ENCODE measurements at regions not wholly inside any gene's neighbourhood (a gene's known extent, or its start where the extent isn't known, plus 50 kb on each side); places are given as distances from the start of the nearest gene placed in this dataset.

- Histone ChIP-seq H4K20me1 (ENCODE audit: control insufficient read depth, extremely low read depth, insufficient read depth, low read length) (no peaks in the 10 kb centered on the region), H3K27me3 (ENCODE audit: control insufficient read depth, insufficient read depth, low read length) (no peaks in the 10 kb centered on the region), H3K27ac (ENCODE audit: insufficient read depth, low read length) (no peak overlapping the region), H3K4me2 (ENCODE audit: extremely low read depth, insufficient read depth, low read length) (no peak overlapping the region), H3K4me1 (ENCODE audit: control insufficient read depth, extremely low read depth, insufficient read depth, low read length) (no peaks in the 10 kb centered on the region), H3K4me3 (replicated peaks in 1 of 4; ENCODE audit: control extremely low read depth in 1 of 4, insufficient read depth in 1 of 4, low read depth in 3 of 4, low read length in 4 of 4) (no peak overlapping the region), H3K9ac (ENCODE audit: insufficient read depth, low read length) (no peak overlapping the region), H2AFZ (ENCODE audit: low read length) (no peak overlapping the region), H3K36me3 (ENCODE audit: control insufficient read depth, insufficient read depth, low read length) (no peaks in the 10 kb centered on the region), H3K79me2 (ENCODE audit: control insufficient read depth, insufficient read depth, low read length) (no peaks in the 10 kb centered on the region), H3K9me3 (ENCODE audit: control insufficient read depth, insufficient read depth, low read depth, low read length) (no peaks in the 10 kb centered on the region)
- DNase-seq (ENCODE audit: low read depth in 2 of 2), result peak; percentile 1 to 21
- TF ChIP-seq, protein P1, sequence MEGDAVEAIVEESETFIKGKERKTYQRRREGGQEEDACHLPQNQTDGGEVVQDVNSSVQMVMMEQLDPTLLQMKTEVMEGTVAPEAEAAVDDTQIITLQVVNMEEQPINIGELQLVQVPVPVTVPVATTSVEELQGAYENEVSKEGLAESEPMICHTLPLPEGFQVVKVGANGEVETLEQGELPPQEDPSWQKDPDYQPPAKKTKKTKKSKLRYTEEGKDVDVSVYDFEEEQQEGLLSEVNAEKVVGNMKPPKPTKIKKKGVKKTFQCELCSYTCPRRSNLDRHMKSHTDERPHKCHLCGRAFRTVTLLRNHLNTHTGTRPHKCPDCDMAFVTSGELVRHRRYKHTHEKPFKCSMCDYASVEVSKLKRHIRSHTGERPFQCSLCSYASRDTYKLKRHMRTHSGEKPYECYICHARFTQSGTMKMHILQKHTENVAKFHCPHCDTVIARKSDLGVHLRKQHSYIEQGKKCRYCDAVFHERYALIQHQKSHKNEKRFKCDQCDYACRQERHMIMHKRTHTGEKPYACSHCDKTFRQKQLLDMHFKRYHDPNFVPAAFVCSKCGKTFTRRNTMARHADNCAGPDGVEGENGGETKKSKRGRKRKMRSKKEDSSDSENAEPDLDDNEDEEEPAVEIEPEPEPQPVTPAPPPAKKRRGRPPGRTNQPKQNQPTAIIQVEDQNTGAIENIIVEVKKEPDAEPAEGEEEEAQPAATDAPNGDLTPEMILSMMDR (conservative IDR thresholded peaks at IDR 0.05 in 1 of 2, IDR thresholded peaks at IDR 0.05 in 1 of 2; ENCODE audit: low read depth in 1 of 2, low read length in 2 of 2), result no peak
- no peak for TF ChIP-seq EZH2 (IDR thresholded peaks at IDR 0.05; ENCODE audit: low read length, missing control alignments)
Measured at GRCh38 chr12:90322006-90322405, 613.4 kb upstream of the ATP2B1 start.

DNA sequence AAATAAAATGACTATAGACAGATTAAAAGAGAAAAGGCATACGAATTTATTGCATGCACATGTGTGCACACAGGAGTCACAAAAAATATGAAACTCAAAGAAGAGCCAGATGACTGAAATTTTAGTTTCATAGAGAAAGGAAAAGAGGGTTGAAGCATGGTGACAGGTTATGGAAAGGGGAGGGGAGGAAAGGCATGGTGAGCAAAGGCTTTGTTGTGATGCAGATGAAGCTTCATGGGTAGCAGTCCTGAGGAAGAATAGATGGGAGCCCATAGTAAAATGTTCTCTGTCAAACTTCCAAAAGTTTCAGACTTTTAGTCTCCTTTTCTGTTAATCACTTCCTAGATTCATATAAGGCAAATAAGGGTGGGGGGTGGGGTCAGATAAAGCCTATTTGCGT is 612.7 kb upstream of the ATP2B1 start:
- Histone ChIP-seq H3K4me1 (ENCODE audit: control insufficient read depth, extremely low read depth, insufficient read depth, low read length) (no peaks in the 10 kb centered on the region), H3K27ac (ENCODE audit: insufficient read depth, low read length) (no peak overlapping the region), H3K79me2 (ENCODE audit: control insufficient read depth, insufficient read depth, low read length) (no peaks in the 10 kb centered on the region), H3K9me3 (ENCODE audit: control insufficient read depth, insufficient read depth, low read depth, low read length) (no peaks in the 10 kb centered on the region), H3K4me2 (ENCODE audit: extremely low read depth, insufficient read depth, low read length) (no peak overlapping the region), H2AFZ (ENCODE audit: low read length) (no peak overlapping the region), H4K20me1 (ENCODE audit: control insufficient read depth, extremely low read depth, insufficient read depth, low read length) (no peaks in the 10 kb centered on the region), H3K36me3 (ENCODE audit: control insufficient read depth, insufficient read depth, low read length) (no peaks in the 10 kb centered on the region), H3K27me3 (ENCODE audit: control insufficient read depth, insufficient read depth, low read length) (no peaks in the 10 kb centered on the region), H3K4me3 (replicated peaks in 1 of 4; ENCODE audit: control extremely low read depth in 1 of 4, insufficient read depth in 1 of 4, low read depth in 3 of 4, low read length in 4 of 4) (no peak overlapping the region), H3K9ac (ENCODE audit: insufficient read depth, low read length) (no peak overlapping the region)
- no peak for TF ChIP-seq EZH2 (IDR thresholded peaks at IDR 0.05; ENCODE audit: low read length, missing control alignments)
- TF ChIP-seq, protein P1 (conservative IDR thresholded peaks at IDR 0.05 in 1 of 2, IDR thresholded peaks at IDR 0.05 in 1 of 2; ENCODE audit: low read depth in 1 of 2, low read length in 2 of 2), result no peak
- no peak for DNase-seq (ENCODE audit: low read depth in 2 of 2)

- Histone ChIP-seq H4K20me1 (ENCODE audit: control insufficient read depth, extremely low read depth, insufficient read depth, low read length) (no peaks in the 10 kb centered on the region), H3K27me3 (ENCODE audit: control insufficient read depth, insufficient read depth, low read length) (no peaks in the 10 kb centered on the region), H2AFZ (ENCODE audit: low read length) (no peak overlapping the region), H3K79me2 (ENCODE audit: control insufficient read depth, insufficient read depth, low read length) (no peaks in the 10 kb centered on the region), H3K27ac (ENCODE audit: insufficient read depth, low read length) (no peak overlapping the region), H3K4me3 (replicated peaks in 1 of 4; ENCODE audit: control extremely low read depth in 1 of 4, insufficient read depth in 1 of 4, low read depth in 3 of 4, low read length in 4 of 4) (no peak overlapping the region), H3K9ac (ENCODE audit: insufficient read depth, low read length) (no peak overlapping the region), H3K9me3 (ENCODE audit: control insufficient read depth, insufficient read depth, low read depth, low read length) (no peaks in the 10 kb centered on the region), H3K4me2 (ENCODE audit: extremely low read depth, insufficient read depth, low read length) (no peak overlapping the region), H3K4me1 (ENCODE audit: control insufficient read depth, extremely low read depth, insufficient read depth, low read length) (no peaks in the 10 kb centered on the region), H3K36me3 (ENCODE audit: control insufficient read depth, insufficient read depth, low read length) (no peaks in the 10 kb centered on the region)
- DNase-seq (ENCODE audit: low read depth in 2 of 2), result no peak
- TF ChIP-seq, protein P1 (conservative IDR thresholded peaks at IDR 0.05 in 1 of 2, IDR thresholded peaks at IDR 0.05 in 1 of 2; ENCODE audit: low read depth in 1 of 2, low read length in 2 of 2), result no peak
- TF ChIP-seq EZH2 (IDR thresholded peaks at IDR 0.05; ENCODE audit: low read length, missing control alignments), result no peak
Measured at GRCh38 chr12:90311561-90311960, 602.9 kb upstream of the ATP2B1 start.
